Bone marrow (tissue), 2 donors: ENCODE measurements at regions not wholly inside any gene's neighbourhood (a gene's known extent, or its start where the extent isn't known, plus 50 kb on each side); places are given as distances from the start of the nearest gene placed in this dataset.

Experiments
- DNase-seq, 2 donors: peaks; one replicate each; lab custom pipeline; 2025; lab: John Stamatoyannopoulos, UW

- DNase-seq, result no peak
Observed at GRCh38 chr9:79512251-79512650, 59.5 kb upstream of the TLE4 start.
